ENCODE measurements at regions not wholly inside any gene's neighbourhood (a gene's known extent, or its start where the extent isn't known, plus 50 kb on each side); places are given as distances from the start of the nearest gene placed in this dataset.

GRCh38 chr4:79044141-79044659 is 105.0 kb upstream of the PAQR3 start:
- no peak for DNase-seq
- Mint-ChIP-seq H3K4me1 (no peaks in the 10 kb centered on the region), H3K9me3 (no peaks in the 10 kb centered on the region), H3K36me3 (no peaks in the 10 kb centered on the region), H3K4me3 (no peak overlapping the region), H3K27me3 (peaks cover 0 to 1% of the 10 kb centered on the region in 2 donors), H3K27ac (no peak overlapping the region)
- no peak overlapping the region for H3K27ac ChIP-seq (ENCODE audit: low read depth, low read length)
- H3K4me1 ChIP-seq (ENCODE audit: insufficient read depth, low read length) = no peaks in the 10 kb centered on the region
- no peak overlapping the region for H3K4me3 ChIP-seq (ENCODE audit: low read length)
- H3K36me3 ChIP-seq (ENCODE audit: insufficient read depth, low read length) = no peaks in the 10 kb centered on the region
- H3K9me3 ChIP-seq (ENCODE audit: low read length) = no peaks in the 10 kb centered on the region
- ChIA-PET CTCF (interaction anchor here (1.2 kb wide), 1 partner anchor 10 kb away, joined by 4 read pairs; no protein-coding TSS in a partner anchor), POLR2A (no interaction called here)
- no peaks in the 10 kb centered on the region for H3K27me3 ChIP-seq (ENCODE audit: insufficient read depth, low read length, poor library complexity, severe bottlenecking)

GRCh38 chr4:79043138-79043537 is 103.9 kb upstream of the PAQR3 start:
- H3K9me3 Mint-ChIP-seq = no peaks in the 10 kb centered on the region

DNA sequence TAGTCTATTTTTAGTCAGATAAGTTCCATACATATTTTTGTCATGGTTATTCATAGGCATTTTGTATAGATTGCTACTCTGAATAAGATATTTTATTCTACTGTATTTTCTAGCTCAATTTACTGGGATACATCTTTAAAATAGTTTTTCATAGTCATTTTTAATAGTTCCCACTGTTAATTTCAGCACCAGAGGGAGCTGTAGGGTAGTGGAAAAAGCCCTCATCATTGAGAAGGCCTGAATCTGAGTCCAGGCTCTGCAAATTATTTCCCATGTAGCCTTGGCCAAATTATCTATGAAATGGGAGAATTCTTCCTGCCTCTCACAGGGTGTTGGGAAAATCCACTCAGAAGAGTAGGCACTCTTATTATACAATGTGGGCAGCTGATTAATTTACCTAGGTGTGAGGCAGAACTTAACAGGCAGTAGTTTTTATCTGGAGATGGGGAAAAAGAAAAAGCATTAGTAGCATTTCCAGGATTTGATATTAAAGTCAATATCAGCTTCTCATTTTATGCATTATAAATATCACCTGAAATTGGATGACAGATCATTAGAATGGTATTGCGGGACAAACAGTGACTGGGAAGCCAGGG is 102.9 kb upstream of the PAQR3 start:
- ChIA-PET POLR2A (no interaction called here), CTCF (no interaction called here)
- Mint-ChIP-seq H3K27ac (no peak overlapping the region), H3K27me3 (peaks cover 0 to 1% of the 10 kb centered on the region in 2 donors), H3K4me3 (no peak overlapping the region), H3K4me1 (no peaks in the 10 kb centered on the region), H3K9me3 (no peaks in the 10 kb centered on the region), H3K36me3 (no peaks in the 10 kb centered on the region)
- Histone ChIP-seq H3K4me1 (ENCODE audit: insufficient read depth, low read length) (no peaks in the 10 kb centered on the region), H3K9me3 (ENCODE audit: low read length) (no peaks in the 10 kb centered on the region), H3K36me3 (ENCODE audit: insufficient read depth, low read length) (no peaks in the 10 kb centered on the region), H3K27ac (ENCODE audit: low read depth, low read length) (no peak overlapping the region), H3K4me3 (ENCODE audit: low read length) (no peak overlapping the region), H3K27me3 (ENCODE audit: insufficient read depth, low read length, poor library complexity, severe bottlenecking) (no peaks in the 10 kb centered on the region)
- no peak for DNase-seq

More at GRCh38 chr4:79043138-79043537, 103.9 kb upstream of the PAQR3 start:
- Mint-ChIP-seq H3K4me1 (no peaks in the 10 kb centered on the region), H3K27ac (no peak overlapping the region), H3K36me3 (no peaks in the 10 kb centered on the region), H3K27me3 (peaks cover 0 to 1% of the 10 kb centered on the region in 2 donors), H3K4me3 (no peak overlapping the region)
- H3K27me3 ChIP-seq (ENCODE audit: insufficient read depth, low read length, poor library complexity, severe bottlenecking) = no peaks in the 10 kb centered on the region
- H3K4me1 ChIP-seq (ENCODE audit: insufficient read depth, low read length) = no peaks in the 10 kb centered on the region
- no peak overlapping the region for H3K4me3 ChIP-seq (ENCODE audit: low read length)
- ChIA-PET CTCF (no interaction called here), POLR2A (no interaction called here)
- H3K27ac ChIP-seq (ENCODE audit: low read depth, low read length) = no peak overlapping the region
- no peaks in the 10 kb centered on the region for H3K9me3 ChIP-seq (ENCODE audit: low read length)
- H3K36me3 ChIP-seq (ENCODE audit: insufficient read depth, low read length) = no peaks in the 10 kb centered on the region
- no peak for DNase-seq

GRCh38 chr4:79034544-79034943 is 95.3 kb upstream of the PAQR3 start:
- Histone ChIP-seq H3K9me3 (ENCODE audit: low read length) (no peaks in the 10 kb centered on the region), H3K4me3 (ENCODE audit: low read length) (no peak overlapping the region), H3K27me3 (ENCODE audit: insufficient read depth, low read length, poor library complexity, severe bottlenecking) (no peaks in the 10 kb centered on the region), H3K27ac (ENCODE audit: low read depth, low read length) (no peak overlapping the region), H3K36me3 (ENCODE audit: insufficient read depth, low read length) (no peaks in the 10 kb centered on the region), H3K4me1 (ENCODE audit: insufficient read depth, low read length) (no peaks in the 10 kb centered on the region)
- no peaks in the 10 kb centered on the region for H3K4me1 Mint-ChIP-seq
- ChIA-PET POLR2A (no interaction called here), CTCF (no interaction called here)
- no peaks in the 10 kb centered on the region for H3K36me3 Mint-ChIP-seq
- H3K27me3 Mint-ChIP-seq = no peaks in the 10 kb centered on the region
- DNase-seq = no peak
- H3K4me3 Mint-ChIP-seq = no peak overlapping the region
- no peaks in the 10 kb centered on the region for H3K9me3 Mint-ChIP-seq
- H3K27ac Mint-ChIP-seq = no peak overlapping the region

- Mint-ChIP-seq H3K9me3 (no peaks in the 10 kb centered on the region), H3K4me1 (no peaks in the 10 kb centered on the region), H3K27ac (no peak overlapping the region), H3K4me3 (no peak overlapping the region), H3K27me3 (peaks cover 0 to 4% of the 10 kb centered on the region in 2 donors), H3K36me3 (no peaks in the 10 kb centered on the region)
- POLR2A ChIA-PET = no interaction called here
- no peaks in the 10 kb centered on the region for H3K36me3 ChIP-seq (ENCODE audit: insufficient read depth, low read length)
- no peaks in the 10 kb centered on the region for H3K4me1 ChIP-seq (ENCODE audit: insufficient read depth, low read length)
- DNase-seq = no peak
- CTCF ChIA-PET = no interaction called here
- H3K4me3 ChIP-seq (ENCODE audit: low read length) = no peak overlapping the region
- H3K27ac ChIP-seq (ENCODE audit: low read depth, low read length) = no peak overlapping the region
- H3K9me3 ChIP-seq (ENCODE audit: low read length) = no peaks in the 10 kb centered on the region
- no peaks in the 10 kb centered on the region for H3K27me3 ChIP-seq (ENCODE audit: insufficient read depth, low read length, poor library complexity, severe bottlenecking)
Observed at GRCh38 chr4:79030973-79031372, 91.7 kb upstream of the PAQR3 start.

DNA sequence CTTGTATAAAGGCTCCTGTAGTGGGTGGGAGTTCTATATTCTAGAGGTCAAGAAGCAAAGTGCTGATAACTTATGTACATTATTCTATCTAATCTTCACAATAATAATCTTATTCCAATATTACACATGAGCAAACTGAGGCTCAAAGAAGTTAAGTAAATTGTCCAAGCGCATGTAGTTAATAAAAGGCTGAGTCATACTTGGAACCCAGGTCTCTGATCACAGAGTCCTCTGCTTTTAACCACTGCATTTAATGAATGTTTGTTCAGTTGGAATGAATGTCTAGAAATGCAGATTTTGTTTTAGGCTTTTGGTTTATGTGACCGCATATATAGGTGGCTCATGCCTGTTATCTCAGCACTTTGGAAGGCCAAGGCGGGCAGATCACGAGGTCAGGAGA is 88.4 kb upstream of the PAQR3 start:
- Histone ChIP-seq H3K27me3 (ENCODE audit: insufficient read depth, low read length, poor library complexity, severe bottlenecking) (no peaks in the 10 kb centered on the region), H3K9me3 (ENCODE audit: low read length) (no peaks in the 10 kb centered on the region), H3K36me3 (ENCODE audit: insufficient read depth, low read length) (no peaks in the 10 kb centered on the region), H3K4me1 (ENCODE audit: insufficient read depth, low read length) (no peaks in the 10 kb centered on the region), H3K4me3 (ENCODE audit: low read length) (no peak overlapping the region), H3K27ac (ENCODE audit: low read depth, low read length) (no peak overlapping the region)
- no peaks in the 10 kb centered on the region for H3K4me1 Mint-ChIP-seq
- H3K9me3 Mint-ChIP-seq = peaks cover 0 to under 1% (median 0%) of the 10 kb centered on the region in 5 donors
- no peak overlapping the region for H3K27ac Mint-ChIP-seq
- DNase-seq = no peak
- no peaks in the 10 kb centered on the region for H3K36me3 Mint-ChIP-seq
- POLR2A ChIA-PET = no interaction called here
- H3K27me3 Mint-ChIP-seq = peaks cover 0 to 6% of the 10 kb centered on the region in 2 donors
- H3K4me3 Mint-ChIP-seq = no peak overlapping the region
- CTCF ChIA-PET = no interaction called here

GRCh38 chr4:79025170-79025569 is 85.9 kb upstream of the PAQR3 start:
- Histone ChIP-seq H3K4me1 (ENCODE audit: insufficient read depth, low read length) (no peaks in the 10 kb centered on the region), H3K27ac (ENCODE audit: low read depth, low read length) (no peak overlapping the region), H3K36me3 (ENCODE audit: insufficient read depth, low read length) (no peaks in the 10 kb centered on the region), H3K27me3 (ENCODE audit: insufficient read depth, low read length, poor library complexity, severe bottlenecking) (no peaks in the 10 kb centered on the region), H3K4me3 (ENCODE audit: low read length) (no peak overlapping the region), H3K9me3 (ENCODE audit: low read length) (no peaks in the 10 kb centered on the region)
- no peak for DNase-seq
- ChIA-PET CTCF (no interaction called here), POLR2A (no interaction called here)
- Mint-ChIP-seq H3K9me3 (peaks cover 0 to 2% (median 0%) of the 10 kb centered on the region in 5 donors), H3K4me3 (no peak overlapping the region), H3K27ac (no peak overlapping the region), H3K4me1 (no peaks in the 10 kb centered on the region), H3K36me3 (no peaks in the 10 kb centered on the region), H3K27me3 (peaks cover 0 to 6% of the 10 kb centered on the region in 2 donors)

DNA sequence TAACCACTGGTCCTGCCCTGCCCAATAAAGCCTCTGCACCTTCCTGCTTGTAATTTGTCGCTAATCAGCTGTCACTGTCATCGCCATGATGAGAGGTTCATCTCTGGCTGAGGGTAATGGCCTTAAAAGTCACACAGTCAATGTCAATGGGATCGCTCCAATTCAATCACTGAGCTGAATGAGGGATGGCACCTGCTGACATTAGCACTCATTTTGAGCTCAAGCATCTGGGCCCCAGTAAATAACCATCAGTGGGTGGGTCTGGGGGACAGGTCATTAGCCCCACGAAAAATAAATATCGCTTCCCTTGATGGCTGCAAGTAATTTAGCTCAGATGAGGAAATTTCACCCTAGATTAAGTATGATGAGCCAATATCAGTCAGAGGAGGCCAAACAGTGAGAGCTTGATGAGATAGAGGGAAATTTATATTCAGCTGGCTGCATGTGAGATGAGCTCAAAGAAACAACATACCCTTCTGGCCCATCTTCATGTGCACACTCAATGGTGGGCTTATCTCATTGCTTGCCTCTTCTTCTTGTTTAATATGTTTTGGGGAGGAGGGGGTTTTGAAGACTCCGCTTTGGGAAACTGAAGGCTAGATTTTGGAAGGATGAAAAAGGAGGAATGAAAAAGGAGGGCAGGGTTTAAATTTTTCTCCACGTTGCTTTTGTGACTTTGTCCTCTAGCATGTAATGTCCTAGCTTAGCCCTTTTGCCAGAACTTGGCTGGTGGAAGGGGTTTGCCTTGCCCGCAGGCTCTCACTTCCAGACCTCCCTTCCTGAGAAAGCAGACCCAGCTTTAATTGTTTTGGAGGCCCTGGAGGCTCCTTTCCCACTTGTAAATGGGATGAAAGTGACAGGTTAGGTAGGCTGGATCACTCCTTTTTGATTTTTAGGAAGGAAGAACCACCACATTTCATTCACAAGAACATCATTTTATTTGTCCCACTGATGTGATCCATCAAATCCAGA is 84.8 kb upstream of the PAQR3 start:
- Histone ChIP-seq H3K27ac (ENCODE audit: low read depth, low read length) (no peak overlapping the region), H3K4me3 (ENCODE audit: low read length) (no peak overlapping the region), H3K4me1 (ENCODE audit: insufficient read depth, low read length) (no peaks in the 10 kb centered on the region), H3K9me3 (ENCODE audit: low read length) (no peaks in the 10 kb centered on the region), H3K36me3 (ENCODE audit: insufficient read depth, low read length) (no peaks in the 10 kb centered on the region), H3K27me3 (ENCODE audit: insufficient read depth, low read length, poor library complexity, severe bottlenecking) (no peaks in the 10 kb centered on the region)
- Mint-ChIP-seq H3K36me3 (no peaks in the 10 kb centered on the region), H3K4me3 (no peak overlapping the region), H3K27me3 (peaks cover 0 to 3% of the 10 kb centered on the region in 2 donors), H3K27ac (no peak overlapping the region), H3K9me3 (peaks cover 0 to 2% (median under 1%) of the 10 kb centered on the region in 5 donors), H3K4me1 (no peaks in the 10 kb centered on the region)
- no peak for DNase-seq
- CTCF ChIA-PET = no interaction called here
- POLR2A ChIA-PET = no interaction called here
